ENCODE measurements at regions not wholly inside any gene's neighbourhood (a gene's known extent, or its start where the extent isn't known, plus 50 kb on each side); places are given as distances from the start of the nearest gene placed in this dataset.
A peak's percentile ranks its signal among the peaks of the same experiment; 100 is the strongest.

DNA sequence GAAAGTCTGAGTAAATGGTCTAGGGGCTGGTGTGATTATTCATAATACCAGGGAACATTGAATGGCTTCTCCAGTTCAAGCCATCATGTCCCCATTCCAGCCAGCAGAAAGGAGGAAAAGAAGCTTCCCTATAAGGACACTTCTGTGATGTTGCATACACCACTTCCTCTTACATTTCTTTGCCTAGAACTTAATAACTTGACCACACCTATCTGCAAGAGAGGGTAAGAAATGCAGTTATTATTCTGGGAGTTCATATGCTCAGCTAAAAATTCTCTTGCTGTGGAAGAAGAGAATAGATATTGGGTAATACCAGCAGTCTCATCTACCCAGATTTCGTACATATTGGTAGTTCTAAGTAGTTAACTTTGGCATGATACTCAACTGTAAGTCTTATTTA lies 166.1 kb downstream of the SLC28A3 start:
- DNase-seq (ENCODE audit: low read depth), result no peak

DNA sequence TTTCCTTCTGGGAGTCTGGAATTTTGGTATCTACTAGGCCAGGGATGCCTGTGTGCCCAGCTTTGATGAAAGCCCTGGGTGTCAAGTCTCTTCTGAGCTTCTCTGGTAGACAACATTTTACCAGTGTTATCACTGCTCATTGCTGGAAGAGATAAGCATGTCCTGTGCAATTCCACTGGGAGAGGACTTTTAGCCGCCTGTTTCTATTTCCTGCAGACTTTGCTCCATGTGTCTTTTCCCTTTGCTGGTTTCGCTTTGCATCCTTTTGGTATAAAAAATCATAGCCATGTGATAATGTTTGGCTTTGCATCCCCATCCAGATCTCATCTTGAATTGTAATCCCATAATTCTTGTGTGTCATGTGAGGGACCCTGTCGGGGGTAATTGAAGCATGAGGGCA lies 163.2 kb downstream of the SLC28A3 start:
- DNase-seq (ENCODE audit: low read depth), result no peak

DNA sequence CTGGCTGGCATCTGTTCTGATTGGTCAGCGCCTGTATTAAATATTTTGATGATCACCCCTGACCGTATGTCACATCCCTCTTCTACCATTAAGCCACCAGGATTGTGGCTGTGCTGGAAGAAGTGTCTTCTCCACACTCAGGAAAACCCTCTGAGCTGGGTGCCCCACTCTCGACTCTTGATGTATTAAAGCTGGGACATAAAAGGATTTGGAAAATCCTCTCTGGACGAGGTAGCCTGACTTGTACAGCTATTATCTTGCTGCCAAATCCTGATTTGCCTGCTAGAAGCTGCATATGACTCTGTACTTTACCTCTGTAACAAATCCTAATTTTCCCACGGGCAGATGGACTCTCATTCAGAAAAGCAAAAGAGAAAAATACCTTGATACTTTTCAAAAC lies 161.0 kb downstream of the SLC28A3 start:
- DNase-seq (ENCODE audit: low read depth), result no peak

DNA sequence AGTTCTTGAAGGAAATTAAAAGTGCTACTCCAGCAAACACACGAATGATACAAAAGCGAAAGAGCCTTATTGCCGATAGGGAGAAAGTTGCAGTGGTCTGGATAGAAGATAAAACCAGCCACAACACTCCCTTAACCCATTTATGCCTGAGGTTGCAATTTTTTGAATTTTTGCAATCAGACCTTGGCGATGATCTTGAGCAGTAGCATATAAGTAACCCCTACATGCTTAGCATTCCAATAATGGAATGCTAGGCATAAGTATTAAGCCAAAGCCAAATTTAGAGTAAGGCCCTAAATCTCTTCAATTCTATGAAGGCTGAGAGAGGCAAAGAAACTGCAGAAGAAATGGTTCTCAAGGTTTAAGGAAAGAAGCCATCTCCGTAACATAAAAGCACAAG lies 153.5 kb downstream of the SLC28A3 start:
- DNase-seq (ENCODE audit: low read depth), result no peak

DNA sequence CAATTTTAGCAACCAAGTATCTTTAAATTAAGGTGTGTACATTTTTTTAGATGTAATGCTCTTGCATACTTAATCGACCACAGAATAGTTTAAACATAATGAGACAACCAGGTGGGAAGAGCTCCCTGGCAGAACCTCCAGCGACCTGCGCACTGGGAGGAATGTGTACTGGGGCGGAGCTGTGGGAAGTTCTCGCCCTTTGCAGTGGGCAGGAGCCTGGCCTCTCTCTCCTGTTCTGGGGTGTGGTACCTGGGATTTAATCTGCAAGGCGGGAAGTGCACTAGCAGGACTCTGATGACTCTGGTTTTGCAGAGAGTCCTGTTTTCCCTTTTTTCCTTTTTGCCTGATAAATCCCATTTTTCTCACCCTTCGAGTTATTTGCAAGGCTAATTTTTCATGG lies 150.7 kb downstream of the SLC28A3 start:
- no peak for DNase-seq (ENCODE audit: low read depth)

DNA sequence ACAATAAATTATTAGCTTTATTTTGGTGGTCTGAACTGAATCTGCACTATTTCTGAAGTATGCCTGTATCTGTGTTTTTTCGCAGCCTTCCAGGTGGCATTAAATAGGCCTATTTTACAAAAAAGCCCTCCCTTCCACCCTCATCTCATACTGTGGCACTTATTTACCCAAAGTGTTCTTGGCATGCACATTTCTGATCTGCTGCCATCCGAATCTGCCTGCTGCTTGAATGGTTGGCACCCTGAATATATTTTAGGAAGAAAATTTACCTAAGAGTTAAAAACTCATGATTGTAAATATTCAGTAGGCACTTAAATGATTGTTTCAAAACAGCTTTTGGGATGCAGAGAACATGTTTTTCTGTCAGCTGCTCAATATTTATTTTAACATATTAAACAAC lies 150.1 kb downstream of the SLC28A3 start:
- no peak for DNase-seq (ENCODE audit: low read depth)

DNA sequence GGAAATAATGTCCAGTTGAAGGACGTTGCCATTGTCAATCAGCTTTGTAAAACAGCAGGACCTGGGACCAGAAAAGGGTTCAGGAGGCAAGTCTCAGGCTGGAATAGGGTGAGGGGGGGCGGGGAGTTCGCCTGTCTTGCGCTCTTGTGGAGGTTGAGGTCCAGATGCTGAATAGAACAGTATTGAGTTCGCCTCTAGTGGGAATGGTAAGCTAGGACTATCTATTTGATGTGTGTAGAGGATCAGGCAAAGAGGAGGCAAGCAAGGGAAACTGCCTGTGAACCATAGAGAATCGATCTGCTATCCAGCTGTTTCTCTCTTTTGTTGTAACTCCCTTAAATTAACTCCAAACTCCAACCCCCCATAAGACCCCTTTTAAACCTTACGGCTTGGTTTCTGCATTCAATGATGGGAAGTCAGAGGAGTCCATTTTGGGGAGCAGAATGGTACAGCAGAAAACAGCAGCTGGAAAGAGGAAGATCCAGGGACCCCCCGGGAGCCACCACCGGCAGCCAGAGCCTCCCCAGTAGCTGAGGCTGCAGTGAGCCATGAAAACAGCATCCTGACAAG lies 133.7 kb downstream of the SLC28A3 start:
- no peak for DNase-seq (ENCODE audit: low read depth)

DNA sequence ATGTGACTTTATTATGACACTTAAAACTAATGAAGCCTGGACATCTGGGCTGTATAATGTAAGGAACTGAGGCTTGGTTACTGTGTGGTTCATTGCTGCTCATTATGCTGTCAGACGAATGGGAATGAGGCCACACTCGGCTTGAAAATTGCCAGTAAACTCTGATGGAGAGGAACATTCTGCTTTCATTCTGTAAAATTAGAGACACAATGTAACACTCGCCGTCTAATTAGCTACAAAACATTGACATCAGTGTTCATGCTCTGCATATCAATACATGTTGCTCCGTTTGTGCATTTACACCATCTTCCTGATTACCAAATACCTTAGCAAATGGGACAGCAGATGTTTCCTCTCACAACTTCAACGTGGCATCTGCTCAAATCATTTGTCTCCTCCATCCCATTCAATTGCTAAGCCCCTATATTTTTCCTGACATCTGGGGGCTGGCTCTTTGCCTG lies 133.0 kb downstream of the SLC28A3 start:
- no peak for DNase-seq (ENCODE audit: low read depth)

DNA sequence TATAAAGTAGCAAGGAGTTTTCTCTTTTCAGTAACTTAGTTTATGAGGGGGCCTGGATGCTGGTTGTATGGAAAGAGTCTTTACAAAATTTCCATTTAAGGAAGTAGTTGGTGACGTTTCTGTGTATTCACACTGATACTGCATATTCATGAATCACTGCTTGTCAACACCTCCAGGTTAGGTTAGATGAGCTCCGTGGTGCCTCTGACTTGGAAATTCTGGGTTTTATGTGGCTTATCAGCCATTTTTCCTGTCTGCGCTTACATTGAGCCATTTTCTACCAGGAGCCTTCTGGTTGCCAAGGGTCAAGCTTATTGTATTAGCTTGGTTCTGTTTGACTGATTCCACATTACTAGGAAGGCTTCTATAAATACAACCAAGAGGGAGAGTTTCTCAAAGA lies 128.3 kb downstream of the SLC28A3 start:
- DNase-seq (ENCODE audit: low read depth), result no peak

DNA sequence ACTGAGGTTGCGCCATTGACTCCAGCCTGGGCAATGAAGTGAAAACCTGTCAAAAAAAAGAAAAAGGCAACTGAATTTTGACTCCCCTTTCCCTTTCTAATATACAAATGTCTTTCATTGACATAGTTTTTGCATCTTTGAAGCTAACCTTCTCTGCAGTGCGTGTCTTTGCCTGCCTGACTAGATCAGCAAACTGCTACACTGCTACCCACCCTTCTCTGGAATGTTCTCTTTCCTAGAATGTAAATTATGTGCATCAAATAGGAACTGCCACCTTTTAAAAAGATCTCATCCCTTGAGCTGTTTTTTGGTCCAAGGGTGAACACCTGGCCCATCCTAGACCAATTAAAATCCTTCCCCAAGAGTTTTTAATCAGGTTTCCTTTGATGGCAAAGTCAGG lies 127.6 kb downstream of the SLC28A3 start:
- DNase-seq (ENCODE audit: low read depth), result no peak

DNA sequence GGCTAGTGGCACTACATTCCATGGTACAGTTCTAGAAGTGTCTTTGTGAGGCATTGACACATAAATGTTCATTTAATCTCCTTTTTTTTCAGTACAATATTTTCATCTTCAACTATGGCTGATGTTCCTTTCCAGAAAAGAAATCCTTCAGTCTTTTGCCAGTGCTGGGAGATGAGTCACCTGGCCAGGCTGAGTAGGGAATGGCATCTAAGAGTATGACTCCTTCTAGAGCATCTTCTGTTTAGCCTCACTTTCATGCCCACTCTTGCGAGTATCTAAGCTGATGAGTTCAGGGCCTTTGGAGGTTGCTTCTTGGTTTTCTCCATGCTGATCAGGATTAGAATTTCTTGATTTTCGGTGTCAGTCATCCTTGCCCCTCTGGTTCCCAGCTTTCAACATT lies 124.4 kb downstream of the SLC28A3 start:
- DNase-seq (ENCODE audit: low read depth), result peak; percentile 10

DNA sequence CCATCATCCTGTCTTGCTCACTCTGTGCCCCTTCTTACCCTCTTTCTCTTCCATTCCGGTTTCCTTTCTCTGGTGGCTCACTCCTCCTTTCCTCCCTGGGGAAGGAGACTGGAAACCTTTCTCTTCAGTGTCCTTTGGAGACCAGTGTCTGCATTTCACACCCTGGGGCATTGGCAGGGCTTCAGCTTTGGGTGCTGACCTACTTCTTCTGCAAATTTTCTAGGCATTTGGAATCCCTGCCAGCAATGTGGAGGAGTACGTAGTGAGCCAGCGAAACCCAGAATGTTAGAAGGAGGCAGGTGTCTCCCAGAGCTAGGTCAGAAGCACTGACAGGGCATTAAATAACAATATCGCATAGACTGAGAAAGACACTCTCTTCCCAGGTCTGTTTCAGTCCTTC lies 122.2 kb downstream of the SLC28A3 start:
- DNase-seq (ENCODE audit: low read depth), result no peak

DNA sequence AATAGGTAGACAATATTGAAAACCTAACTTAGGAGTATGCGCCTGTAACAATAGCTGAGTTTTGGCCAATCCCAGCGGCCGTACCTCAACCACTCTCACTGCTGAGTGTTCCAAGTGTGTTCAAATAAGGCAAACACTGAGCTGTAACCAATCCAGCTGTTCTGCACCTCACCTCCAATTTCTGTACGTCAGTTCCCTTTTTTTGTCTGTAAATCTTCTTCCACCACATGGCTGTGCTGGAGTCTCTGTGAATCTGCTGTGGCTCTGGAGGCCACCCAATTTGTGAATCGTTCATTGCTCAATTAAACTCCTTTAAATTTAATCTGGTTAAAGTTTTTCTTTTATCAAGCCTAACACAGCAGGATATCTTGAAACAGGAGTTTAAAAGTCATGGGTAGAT lies 116.3 kb downstream of the SLC28A3 start:
- no peak for DNase-seq (ENCODE audit: low read depth)
